ENCODE measurements at regions not wholly inside any gene's neighbourhood (a gene's known extent, or its start where the extent isn't known, plus 50 kb on each side); places are given as distances from the start of the nearest gene placed in this dataset.

DNA sequence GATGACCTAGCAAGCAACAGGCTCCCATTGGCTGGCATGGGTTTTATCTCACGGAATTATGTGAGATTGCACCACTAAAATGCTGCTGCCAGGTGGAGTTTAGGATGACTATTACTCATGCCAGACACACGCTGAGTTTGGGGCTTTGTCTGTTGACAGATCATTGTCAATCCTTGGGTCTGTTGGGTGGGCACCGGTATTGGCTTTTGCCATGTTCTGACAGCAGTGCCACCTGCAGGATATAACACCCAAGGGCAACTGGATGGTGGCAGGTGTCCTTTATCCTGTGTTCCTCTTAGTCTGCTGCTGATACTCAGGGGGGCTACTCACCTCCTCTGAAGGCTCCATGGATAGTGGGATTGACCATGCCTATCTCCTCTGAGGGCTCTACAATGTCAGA is 221.6 kb upstream of the DYNLRB2 start:
- DNase-seq: peak; percentile 3
- in situ Hi-C loops (cut with MboI; ENCODE audit: low pct_unique_long_range_greater_than_20kb, low sequenced_read_pairs): no loop called here

DNA sequence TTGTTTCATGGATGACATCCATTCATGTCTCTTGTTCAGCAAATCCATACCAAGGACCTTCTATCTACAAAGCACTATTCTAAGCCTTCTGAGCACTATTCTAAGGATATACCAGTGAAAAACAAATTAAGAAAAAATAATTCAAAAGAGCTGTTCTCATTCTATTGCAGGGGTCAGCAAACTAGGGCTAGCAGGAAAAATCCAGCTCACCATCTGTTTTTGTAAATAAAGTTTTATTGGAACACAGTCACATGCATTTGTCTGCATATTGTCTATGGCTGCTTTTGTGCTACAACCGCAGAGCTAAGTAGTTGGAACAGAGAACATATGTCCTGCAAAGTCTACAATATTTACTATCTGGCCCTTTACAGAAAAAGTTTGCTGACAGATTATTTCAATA is 222.7 kb upstream of the DYNLRB2 start:
- DNase-seq: no peak
- in situ Hi-C loops (cut with MboI; ENCODE audit: low pct_unique_long_range_greater_than_20kb, low sequenced_read_pairs): no loop called here

DNA sequence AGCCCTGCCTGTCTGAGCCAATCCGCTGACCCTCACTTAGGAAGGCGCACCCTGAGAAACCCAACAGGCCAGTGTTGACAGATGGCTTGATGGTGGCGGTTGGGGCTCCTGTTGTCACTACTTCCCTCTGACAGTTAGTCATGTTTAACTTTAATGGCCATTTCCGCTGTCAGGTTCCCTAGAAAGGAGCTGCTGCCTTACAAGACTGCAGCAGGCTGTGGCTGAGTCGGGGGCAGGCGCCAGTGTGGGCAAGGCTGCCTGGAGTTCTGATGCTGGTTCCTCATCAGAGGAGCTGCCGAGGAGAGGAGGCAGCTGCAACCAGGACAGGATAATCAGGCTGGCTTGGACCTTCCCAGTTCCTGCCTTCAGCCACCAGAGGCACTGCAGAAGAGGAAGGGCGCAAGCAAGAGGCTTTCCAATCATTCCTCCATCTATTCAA is 223.2 kb upstream of the DYNLRB2 start:
- peak; percentile 92 for DNase-seq
- in situ Hi-C loops (cut with MboI; ENCODE audit: low pct_unique_long_range_greater_than_20kb, low sequenced_read_pairs): no loop called here

DNA sequence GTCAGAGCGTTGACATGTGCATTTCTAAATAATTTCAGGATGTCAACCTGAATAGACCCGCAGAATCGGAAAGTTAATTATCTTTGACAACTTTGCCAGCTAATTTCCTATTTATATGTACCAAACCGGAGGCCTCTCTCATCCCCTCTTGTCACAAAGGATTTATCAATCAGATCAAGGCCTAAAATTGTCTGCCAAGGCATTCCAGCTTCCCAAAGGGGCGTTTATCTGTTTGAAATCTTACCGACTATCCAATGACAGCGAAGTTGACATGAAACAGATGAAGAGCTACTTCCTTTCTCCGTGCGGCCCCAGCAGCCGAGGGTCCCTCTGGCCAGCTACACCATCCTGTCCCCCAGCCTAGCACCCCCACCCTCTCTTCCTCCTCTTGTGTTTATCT is 223.7 kb upstream of the DYNLRB2 start:
- in situ Hi-C loops (cut with MboI; ENCODE audit: low pct_unique_long_range_greater_than_20kb, low sequenced_read_pairs): no loop called here

DNA sequence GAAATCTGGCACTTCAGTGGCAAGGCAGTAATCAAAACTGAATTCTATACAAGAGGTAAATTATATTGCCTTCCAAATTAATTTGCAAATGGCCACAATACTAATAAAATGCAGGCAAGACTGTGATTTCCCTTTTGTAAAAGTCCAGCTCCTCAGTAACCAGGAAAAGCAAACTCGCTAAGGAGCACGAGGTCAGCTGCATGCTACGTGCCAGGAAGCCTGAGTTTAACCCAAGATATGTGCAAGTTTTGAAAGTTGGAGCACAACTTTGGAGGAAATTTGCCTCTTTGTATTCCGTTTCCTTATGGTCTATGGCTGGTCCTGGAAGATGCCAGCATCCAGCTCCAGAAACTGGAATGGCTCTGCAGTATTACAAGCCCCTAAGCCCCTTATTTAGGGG is 226.8 kb upstream of the DYNLRB2 start:
- DNase-seq: no peak
- in situ Hi-C loops (cut with MboI; ENCODE audit: low pct_unique_long_range_greater_than_20kb, low sequenced_read_pairs): no loop called here

More for the DNA sequence above, 223.7 kb upstream of the DYNLRB2 start:
- DNase-seq: no peak

DNA sequence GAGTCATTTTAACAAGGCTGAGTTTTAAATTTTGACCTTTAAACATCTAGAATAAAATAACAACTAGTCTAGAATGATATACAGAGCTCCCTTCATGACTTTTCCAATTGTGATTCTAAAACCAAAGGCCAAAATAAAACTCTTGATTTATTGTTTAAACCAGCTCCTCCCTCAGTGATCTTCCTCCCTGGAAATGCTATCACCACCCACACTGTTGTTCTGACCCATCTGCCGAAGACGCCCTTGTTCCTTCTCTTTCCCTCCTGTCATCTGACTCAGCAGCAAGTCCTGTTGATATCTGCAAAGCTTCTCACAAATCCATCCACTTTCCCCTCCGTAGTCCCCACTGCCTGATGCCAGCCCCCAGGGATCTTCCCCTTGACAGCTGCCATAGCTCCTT is 231.6 kb upstream of the DYNLRB2 start:
- in situ Hi-C loops (cut with MboI; ENCODE audit: low pct_unique_long_range_greater_than_20kb, low sequenced_read_pairs): no loop called here
- DNase-seq: no peak

DNA sequence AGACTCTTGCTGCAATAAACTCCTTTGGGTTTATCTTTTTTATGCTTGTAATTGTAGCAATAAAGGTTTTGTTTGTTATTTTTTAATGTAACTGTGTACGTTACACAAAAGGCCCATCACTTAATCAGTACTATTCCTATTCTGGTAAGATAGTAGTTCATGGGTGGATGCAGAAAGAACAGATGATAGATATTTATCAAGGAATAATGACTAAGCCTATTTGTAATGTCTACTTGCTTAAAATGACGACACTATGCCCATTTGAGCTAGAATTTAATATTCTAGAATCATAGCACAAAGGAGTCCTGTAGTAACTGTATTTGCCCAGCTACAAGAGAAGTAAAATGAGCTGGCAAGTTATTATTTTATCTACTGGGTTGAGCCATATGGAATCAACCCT is 235.4 kb upstream of the DYNLRB2 start:
- DNase-seq: no peak
- in situ Hi-C loops (cut with MboI; ENCODE audit: low pct_unique_long_range_greater_than_20kb, low sequenced_read_pairs): no loop called here

DNA sequence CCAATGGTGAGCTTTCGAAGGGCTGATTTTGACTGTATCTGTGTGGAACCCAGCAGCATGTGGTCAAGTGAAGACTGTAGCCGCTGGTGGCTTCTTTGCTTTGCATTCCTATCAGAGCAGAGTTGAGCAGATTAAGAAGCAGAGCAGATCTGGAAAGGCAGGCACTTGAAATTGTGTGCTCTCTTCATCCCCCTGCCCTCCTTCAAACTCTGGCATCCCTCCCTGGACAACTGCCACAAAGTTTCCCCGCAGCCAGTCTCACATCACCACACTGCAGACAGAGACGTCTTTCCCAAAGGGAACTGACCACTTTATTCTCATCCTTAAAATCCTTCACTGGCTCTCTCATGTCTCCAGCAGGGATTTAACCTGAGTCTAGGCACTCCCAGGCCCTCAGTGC is 237.1 kb upstream of the DYNLRB2 start:
- DNase-seq: no peak
- in situ Hi-C loops (cut with MboI; ENCODE audit: low pct_unique_long_range_greater_than_20kb, low sequenced_read_pairs): no loop called here

DNA sequence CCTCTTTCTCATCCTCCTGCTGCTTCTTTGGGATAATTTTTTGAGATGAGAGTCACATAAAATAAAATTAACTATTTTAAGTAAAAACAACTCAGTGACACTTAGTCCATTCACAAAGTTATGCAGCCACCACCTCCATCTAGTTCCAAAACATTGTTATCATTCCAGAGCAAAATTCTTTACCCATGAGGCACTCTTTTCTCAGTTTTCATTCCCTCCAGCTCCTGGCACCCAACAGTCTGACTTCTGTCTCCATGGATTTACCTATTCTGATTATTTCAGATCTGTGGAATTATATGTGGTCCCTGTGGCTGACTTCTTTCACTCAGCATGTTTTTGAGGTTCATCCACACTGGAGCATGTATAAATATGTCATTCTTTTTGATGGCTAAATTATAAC is 239.9 kb upstream of the DYNLRB2 start:
- in situ Hi-C loops (cut with MboI; ENCODE audit: low pct_unique_long_range_greater_than_20kb, low sequenced_read_pairs): no loop called here
- DNase-seq: no peak

DNA sequence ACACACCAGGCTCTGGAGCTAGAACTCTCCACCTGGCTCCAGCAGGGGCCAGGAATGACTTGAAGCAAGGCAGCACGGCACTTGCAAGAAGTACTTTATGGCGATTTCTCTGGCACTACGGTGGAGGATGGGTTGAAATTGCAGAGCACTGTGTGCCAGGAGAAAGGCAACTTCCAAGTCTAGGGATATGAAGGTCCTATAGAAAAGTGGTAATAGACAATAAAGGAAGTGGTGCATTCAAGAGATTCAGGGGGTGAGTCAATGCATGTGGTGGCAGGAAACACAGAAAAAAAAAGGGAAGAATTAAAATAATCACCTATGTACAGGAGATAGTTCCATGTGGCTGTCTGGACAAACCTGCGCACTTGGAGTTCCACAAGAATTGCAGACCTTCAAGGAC is 240.3 kb upstream of the DYNLRB2 start:
- in situ Hi-C loops (cut with MboI; ENCODE audit: low pct_unique_long_range_greater_than_20kb, low sequenced_read_pairs): no loop called here
- no peak for DNase-seq

DNA sequence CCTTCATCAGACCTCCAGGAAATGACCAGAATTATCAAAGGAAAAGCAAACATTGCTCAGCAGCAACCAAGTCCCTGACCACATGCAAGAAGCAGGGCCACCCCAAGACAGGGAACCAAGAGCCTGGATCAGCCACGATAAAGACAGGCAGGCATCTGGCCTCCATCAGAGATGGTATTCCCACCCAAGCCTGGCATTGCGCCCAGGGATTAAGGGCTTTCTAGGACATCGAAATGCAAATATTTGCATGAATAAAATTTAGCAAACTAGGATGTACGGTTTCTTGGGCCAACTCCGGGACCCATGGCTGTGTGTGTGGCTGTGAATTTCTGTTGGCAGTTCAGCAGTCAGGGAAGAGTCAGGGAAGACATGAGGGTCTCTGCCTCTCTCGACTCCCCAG is 241.4 kb upstream of the DYNLRB2 start:
- DNase-seq: no peak
- in situ Hi-C loops (cut with MboI; ENCODE audit: low pct_unique_long_range_greater_than_20kb, low sequenced_read_pairs): no loop called here

DNA sequence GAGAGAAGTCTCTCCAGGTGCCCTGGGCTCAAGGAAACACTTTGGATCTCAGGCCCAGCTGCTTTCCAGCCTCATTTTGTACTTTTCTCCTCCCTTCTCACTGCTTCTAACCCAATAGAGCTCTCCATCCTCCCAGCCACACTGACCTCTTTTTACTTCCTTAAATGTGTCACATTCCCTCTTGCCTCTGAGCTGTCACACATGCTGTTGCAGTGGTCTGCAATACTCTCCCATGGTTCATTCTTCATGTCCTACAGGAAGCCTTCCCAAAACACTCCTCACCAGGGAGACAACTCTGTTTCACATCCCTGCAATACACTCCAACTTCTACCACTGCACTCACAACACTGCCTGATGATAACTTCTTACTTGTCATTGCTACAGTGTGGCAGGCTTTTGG is 242.1 kb upstream of the DYNLRB2 start:
- in situ Hi-C loops (cut with MboI; ENCODE audit: low pct_unique_long_range_greater_than_20kb, low sequenced_read_pairs): no loop called here
- DNase-seq: no peak

DNA sequence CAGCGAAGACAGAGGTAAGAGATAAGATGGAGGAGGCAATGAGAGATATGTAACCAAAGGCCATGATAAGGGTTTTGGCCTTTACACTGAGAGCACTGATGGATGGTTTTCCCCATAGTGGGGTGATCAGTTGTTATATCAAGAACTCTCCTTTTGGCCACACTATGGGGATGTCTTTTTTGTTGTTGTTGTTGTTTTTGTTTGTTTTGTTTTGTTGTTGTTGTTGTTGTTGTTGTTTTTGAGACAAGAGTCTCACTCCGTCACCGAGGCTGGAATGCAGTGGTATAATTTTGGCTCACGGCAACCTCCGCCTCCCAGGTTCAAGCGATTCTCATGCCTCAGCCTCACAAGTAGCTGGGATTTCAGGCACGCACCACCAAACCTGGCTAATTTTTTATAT is 244.8 kb upstream of the DYNLRB2 start:
- in situ Hi-C loops (cut with MboI; ENCODE audit: low pct_unique_long_range_greater_than_20kb, low sequenced_read_pairs): no loop called here
- no peak for DNase-seq

DNA sequence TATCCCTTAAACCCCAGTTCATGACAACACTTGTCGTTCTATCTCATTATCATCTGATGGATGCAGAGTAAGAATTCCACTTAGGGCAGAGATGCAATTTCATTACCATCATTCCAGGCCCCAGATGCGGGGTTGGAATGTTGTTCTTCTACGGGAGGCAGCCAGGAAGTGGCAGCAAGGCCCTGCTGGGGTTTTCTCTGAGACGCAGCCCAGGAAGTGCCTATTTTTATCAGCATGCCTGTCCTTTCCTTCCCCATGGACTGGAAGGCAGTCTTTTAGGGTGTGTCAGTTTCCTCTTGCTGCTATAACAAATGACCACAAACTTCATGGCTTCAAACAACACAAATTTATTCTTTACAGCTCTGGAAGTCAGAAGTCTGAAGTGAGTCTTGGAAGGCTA is 246.6 kb upstream of the DYNLRB2 start:
- in situ Hi-C loops (cut with MboI; ENCODE audit: low pct_unique_long_range_greater_than_20kb, low sequenced_read_pairs): no loop called here
- no peak for DNase-seq

DNA sequence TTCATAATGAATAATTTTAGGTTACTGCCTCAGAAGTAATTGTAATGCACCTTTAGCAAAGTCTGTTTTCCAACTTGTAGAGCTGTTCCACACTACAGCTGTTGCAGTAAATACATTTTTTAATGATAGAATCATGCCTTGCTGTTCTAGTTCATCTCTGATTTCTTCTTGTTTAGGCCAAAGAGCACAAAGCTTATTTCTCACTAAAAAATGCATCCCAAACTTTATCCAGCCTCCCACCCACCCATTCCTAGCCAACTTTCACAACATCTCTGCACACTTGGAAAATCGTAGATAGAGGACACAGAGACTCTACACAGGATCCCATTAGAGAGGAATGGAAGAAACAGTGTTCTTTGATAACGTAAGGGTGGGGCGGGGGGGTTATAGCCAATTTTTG is 252.2 kb upstream of the DYNLRB2 start:
- in situ Hi-C loops (cut with MboI; ENCODE audit: low pct_unique_long_range_greater_than_20kb, low sequenced_read_pairs): no loop called here
- DNase-seq: no peak

DNA sequence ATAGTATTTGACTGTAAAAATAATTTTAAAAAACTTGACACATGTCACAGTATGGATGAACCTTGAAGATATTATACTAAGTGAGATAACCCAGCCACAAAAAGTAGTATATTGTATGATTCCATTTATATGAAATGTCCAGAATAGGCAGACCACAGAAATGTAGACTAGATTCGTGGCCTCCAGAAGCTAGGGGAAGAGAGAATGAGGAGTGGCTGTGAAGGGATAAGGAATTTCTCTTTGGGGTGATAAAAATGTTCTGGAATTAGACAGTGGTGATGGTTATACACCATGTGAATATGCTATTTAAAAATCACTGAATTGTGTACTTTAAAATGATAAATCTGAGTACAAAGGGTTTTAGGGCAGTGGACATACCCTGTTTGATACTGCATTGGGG is 253.1 kb upstream of the DYNLRB2 start:
- no peak for DNase-seq
- in situ Hi-C loops (cut with MboI; ENCODE audit: low pct_unique_long_range_greater_than_20kb, low sequenced_read_pairs): no loop called here

DNA sequence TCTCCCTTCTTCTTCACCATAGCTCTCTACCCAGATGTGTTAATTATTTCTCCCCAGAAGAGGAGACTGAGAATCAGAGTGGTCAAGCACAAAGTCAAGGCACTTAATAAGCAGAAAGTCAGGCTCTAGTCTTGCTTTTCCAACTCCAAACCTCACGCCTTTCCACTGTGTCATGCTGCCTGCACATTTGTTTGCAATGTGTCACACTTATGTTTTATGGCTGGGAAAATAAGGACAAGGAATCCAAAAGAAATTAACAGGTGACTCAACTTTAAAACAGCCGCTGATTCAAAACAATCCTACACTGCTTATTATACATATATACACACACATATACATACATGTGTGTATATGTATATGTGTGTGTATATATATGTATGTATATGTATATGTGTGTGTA is 255.7 kb upstream of the DYNLRB2 start:
- in situ Hi-C loops (cut with MboI; ENCODE audit: low pct_unique_long_range_greater_than_20kb, low sequenced_read_pairs): no loop called here
- DNase-seq: no peak

DNA sequence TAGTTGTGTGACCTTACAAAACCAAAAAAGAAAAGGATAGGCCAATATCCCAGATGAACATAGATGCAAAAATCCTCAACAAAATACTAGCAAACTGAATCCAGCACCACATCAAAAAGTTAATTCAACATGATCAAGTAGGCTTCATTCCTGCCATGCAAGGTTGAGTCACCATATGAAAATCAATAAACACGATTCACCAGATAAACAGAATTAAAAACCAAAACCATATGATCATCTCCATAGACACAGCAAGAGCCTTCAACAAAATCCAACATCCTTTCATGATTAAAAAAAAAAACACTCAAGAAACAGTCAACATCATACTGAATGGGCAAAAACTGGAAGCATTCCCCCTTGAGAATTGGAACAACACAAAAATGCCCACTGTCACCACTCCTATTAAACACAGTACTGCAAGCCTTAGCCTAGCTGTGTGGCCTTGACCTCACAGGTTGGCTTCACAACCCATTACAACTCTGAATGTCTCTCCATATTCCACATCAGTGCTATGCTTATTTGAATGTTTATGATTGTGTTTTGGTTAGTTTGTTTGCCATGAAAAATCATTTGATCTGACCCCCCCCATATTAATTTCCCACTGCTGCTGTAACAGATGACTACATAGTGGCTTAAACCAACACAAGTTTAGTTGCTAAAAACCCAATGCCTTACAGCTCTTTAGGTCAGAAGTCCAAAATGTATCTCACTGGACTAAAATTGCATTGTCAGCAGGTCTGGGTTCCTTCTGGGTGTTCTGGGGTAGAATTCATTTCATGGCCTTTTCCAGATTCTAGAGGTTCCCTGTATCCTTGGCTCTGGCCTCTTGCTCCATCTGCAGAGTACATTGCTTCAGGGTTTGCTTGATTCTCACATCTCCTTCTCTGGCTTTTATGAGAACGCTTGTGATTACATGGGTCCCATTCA is 257.1 kb upstream of the DYNLRB2 start:
- DNase-seq: no peak
- in situ Hi-C loops (cut with MboI; ENCODE audit: low pct_unique_long_range_greater_than_20kb, low sequenced_read_pairs): no loop called here

DNA sequence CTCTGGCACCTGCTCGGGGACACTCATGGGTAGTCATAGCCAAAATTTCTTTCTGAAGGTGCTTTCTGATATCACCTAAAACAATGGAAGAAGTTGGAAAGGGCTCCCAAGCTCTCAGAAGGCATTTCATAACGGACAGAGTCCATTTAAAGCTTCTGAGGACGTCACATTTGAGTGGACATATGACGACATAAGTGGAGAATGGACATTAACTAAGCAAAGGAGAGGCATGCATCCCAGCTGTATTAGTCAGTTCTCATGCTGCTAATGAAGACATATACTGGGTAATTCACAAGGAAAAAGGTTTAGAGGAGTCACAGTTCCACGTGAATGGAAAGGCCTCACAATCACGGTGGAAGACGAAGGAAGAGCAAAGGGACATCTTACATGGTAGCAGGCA is 260.2 kb upstream of the DYNLRB2 start:
- in situ Hi-C loops (cut with MboI; ENCODE audit: low pct_unique_long_range_greater_than_20kb, low sequenced_read_pairs): no loop called here

DNA sequence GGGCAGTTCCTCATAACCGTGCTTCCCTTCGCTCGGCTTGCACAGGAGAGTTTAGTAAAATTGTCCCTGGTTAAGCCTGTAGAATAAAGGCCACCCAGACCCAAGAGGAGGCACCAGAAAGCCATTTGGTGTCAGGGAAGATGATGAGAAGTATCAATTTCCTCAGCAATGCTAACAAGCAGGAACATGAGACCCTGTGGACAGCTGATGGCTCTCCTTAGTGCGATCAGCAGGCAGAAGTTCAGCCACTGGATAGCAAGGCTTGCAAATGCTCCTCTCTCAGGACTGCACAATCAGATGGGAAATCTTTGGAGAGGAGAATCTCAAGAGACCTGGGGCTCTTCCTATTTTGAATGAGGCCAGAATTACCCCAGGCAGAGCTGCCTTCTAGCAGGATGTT is 261.1 kb upstream of the DYNLRB2 start:
- no peak for DNase-seq
- in situ Hi-C loops (cut with MboI; ENCODE audit: low pct_unique_long_range_greater_than_20kb, low sequenced_read_pairs): no loop called here

More for the DNA sequence above, 260.2 kb upstream of the DYNLRB2 start:
- DNase-seq: no peak

DNA sequence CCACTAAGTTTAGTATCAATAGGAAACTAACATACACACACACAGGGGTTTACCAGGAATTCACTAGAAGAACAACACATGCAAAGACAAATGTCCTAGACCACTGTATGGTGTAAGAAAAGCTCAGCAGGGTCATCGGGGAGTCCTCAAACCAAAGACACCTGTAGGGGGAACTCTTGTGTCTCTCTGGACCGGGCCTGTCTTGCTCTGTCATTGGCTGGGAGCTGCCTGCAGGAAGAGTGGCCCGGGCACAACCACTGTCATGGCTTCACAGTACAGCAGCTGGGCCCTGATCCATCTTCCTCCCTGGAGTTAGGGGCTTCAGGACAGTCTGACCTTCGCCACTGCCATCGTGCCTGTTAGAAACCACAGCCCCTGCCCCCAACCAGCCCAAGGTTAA is 263.6 kb upstream of the DYNLRB2 start:
- in situ Hi-C loops (cut with MboI; ENCODE audit: low pct_unique_long_range_greater_than_20kb, low sequenced_read_pairs): no loop called here
- peak; percentile 0 for DNase-seq
